HG03442 (cell line): ENCODE measurements at regions not wholly inside any gene's neighbourhood (a gene's known extent, or its start where the extent isn't known, plus 50 kb on each side); places are given as distances from the start of the nearest gene placed in this dataset.

ENCODE experiments used
- ATAC-seq: cut with Tn5 transposase; IDR thresholded peaks from one replicate; pipeline ENCODE4 v1.9.1; 2021; ENCODE audit warnings: mild to moderate bottlenecking, moderate library complexity; ENCODE audit not compliant: unreplicated experiment

- ATAC-seq: no peak
Measured at GRCh38 chr7:22627136-22627535, 99.9 kb upstream of the IL6 start.

GRCh38 chr7:22625251-22625650 lies 101.7 kb upstream of the IL6 start:
- ATAC-seq: no peak

GRCh38 chr7:22624781-22625180 lies 102.2 kb upstream of the IL6 start:
- ATAC-seq: no peak

- no peak for ATAC-seq
Measured at GRCh38 chr7:22622116-22622785, 104.7 kb upstream of the IL6 start.

GRCh38 chr7:22618528-22618927 lies 108.5 kb upstream of the IL6 start:
- no peak for ATAC-seq

- no peak for ATAC-seq
Measured at GRCh38 chr7:22617166-22617565, 109.8 kb upstream of the IL6 start.

- ATAC-seq: no peak
Measured at GRCh38 chr7:22613496-22613895, 113.5 kb upstream of the IL6 start.

- no peak for ATAC-seq
Measured at GRCh38 chr7:22612776-22613175, 112.8 kb upstream of the STEAP1B start.

- no peak for ATAC-seq
Measured at GRCh38 chr7:22611758-22612079, 111.7 kb upstream of the STEAP1B start.

GRCh38 chr7:22610951-22611757 lies 111.2 kb upstream of the STEAP1B start:
- no peak for ATAC-seq

- ATAC-seq: no peak
Measured at GRCh38 chr7:22610263-22610662, 110.3 kb upstream of the STEAP1B start.

- ATAC-seq: no peak
Measured at GRCh38 chr7:22607180-22607579, 107.2 kb upstream of the STEAP1B start.

- no peak for ATAC-seq
Measured at GRCh38 chr7:22604246-22604645, 104.3 kb upstream of the STEAP1B start.

- ATAC-seq: no peak
Measured at GRCh38 chr7:22601812-22602565, 102.0 kb upstream of the STEAP1B start.

GRCh38 chr7:22601408-22601807 lies 101.4 kb upstream of the STEAP1B start:
- no peak for ATAC-seq

GRCh38 chr7:22601003-22601402 lies 101.0 kb upstream of the STEAP1B start:
- no peak for ATAC-seq

GRCh38 chr7:22598318-22598920 lies 98.4 kb upstream of the STEAP1B start:
- ATAC-seq: no peak

- ATAC-seq: no peak
Measured at GRCh38 chr7:22597844-22598243, 97.9 kb upstream of the STEAP1B start.

GRCh38 chr7:22596763-22597400 lies 96.9 kb upstream of the STEAP1B start:
- no peak for ATAC-seq

GRCh38 chr7:22594020-22594419 lies 94.0 kb upstream of the STEAP1B start:
- ATAC-seq: no peak

- ATAC-seq: no peak
Measured at GRCh38 chr7:22591271-22591670, 91.3 kb upstream of the STEAP1B start.
